NB4 (cell line): ENCODE measurements at regions not wholly inside any gene's neighbourhood (a gene's known extent, or its start where the extent isn't known, plus 50 kb on each side); places are given as distances from the start of the nearest gene placed in this dataset.

Source experiments
- MAX ChIP-seq: IDR thresholded peaks from 2 replicates; pipeline ENCODE4 v1.6.1; 2011; ENCODE audit warnings: low read depth, low read length
- POLR2A ChIP-seq: IDR thresholded peaks from 2 replicates; pipeline ENCODE4 v1.6.1; 2011; ENCODE audit warnings: mild to moderate bottlenecking; ENCODE audit not compliant: insufficient read length; ENCODE audit errors: extremely low read depth
- TF ChIP-seq, protein P1 (sequence below): IDR thresholded peaks from one replicate; pipeline ENCODE4 v1.5.1; 2012; ENCODE audit warnings: low read depth, low read length

GRCh38 chr5:135129307-135129706, 95.3 kb upstream of the PITX1 start:
- no peak for TF ChIP-seq POLR2A
- TF ChIP-seq, protein P1, sequence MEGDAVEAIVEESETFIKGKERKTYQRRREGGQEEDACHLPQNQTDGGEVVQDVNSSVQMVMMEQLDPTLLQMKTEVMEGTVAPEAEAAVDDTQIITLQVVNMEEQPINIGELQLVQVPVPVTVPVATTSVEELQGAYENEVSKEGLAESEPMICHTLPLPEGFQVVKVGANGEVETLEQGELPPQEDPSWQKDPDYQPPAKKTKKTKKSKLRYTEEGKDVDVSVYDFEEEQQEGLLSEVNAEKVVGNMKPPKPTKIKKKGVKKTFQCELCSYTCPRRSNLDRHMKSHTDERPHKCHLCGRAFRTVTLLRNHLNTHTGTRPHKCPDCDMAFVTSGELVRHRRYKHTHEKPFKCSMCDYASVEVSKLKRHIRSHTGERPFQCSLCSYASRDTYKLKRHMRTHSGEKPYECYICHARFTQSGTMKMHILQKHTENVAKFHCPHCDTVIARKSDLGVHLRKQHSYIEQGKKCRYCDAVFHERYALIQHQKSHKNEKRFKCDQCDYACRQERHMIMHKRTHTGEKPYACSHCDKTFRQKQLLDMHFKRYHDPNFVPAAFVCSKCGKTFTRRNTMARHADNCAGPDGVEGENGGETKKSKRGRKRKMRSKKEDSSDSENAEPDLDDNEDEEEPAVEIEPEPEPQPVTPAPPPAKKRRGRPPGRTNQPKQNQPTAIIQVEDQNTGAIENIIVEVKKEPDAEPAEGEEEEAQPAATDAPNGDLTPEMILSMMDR = no peak
- no peak for TF ChIP-seq MAX
